Fibroblast of skin of right biceps (primary cell): ENCODE measurements at regions not wholly inside any gene's neighbourhood (a gene's known extent, or its start where the extent isn't known, plus 50 kb on each side); places are given as distances from the start of the nearest gene placed in this dataset.

Source experiments
- DNase-seq: peaks from one replicate; pipeline ENCODE4 v3.0.0-alpha.2; 2013

DNA sequence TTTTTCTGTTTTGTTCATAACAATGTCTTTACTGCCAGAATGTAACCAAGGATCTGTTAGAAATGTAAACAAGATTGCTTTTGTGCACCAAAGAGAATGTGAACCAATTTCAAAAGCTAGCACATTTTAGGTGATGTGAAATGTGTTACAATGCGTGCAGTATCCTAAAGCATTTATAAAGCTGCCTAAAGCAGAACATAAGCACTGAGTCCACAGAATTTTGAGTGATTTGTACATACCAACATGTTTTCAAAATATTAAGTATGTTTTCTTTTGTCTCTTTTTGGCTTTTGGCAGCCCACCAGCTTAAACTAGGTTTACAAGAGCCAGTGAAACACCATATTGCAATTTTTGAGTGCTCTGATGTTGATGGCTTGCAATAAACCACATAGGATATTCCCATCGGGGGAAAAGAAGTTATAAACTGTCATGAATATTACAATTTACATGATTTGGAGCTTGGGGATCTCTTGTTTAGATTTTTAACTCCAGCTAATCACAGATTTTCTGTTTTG lies 364.0 kb downstream of the ZIC1 start:
- DNase-seq = peak; percentile 22

GRCh38 chr3:147775411-147775810 lies 366.2 kb downstream of the ZIC1 start:
- no peak for DNase-seq

GRCh38 chr3:147775816-147776530 lies 366.8 kb downstream of the ZIC1 start:
- DNase-seq = peak; percentile 21

DNA sequence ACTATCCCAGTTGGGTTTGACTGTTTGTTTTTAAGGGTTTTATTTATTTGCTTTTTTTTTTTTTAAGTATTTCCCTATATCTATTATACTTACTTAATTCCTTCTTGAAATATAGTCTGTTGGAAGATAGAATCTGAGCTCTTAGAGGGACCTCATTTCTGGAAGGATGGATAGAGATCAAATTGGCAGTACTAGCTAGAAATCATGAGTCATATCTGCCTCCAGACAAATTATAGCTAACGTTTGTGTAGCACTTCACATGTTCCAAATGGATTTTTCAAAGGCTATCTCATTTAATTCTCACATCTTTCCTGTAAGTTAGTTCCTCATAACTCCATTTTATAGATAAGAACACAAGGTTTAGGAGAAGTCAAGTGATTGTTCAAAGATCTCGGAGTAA lies 384.7 kb downstream of the ZIC1 start:
- DNase-seq = peak; percentile 11

GRCh38 chr3:147794596-147794995 lies 385.4 kb downstream of the ZIC1 start:
- DNase-seq = no peak

DNA sequence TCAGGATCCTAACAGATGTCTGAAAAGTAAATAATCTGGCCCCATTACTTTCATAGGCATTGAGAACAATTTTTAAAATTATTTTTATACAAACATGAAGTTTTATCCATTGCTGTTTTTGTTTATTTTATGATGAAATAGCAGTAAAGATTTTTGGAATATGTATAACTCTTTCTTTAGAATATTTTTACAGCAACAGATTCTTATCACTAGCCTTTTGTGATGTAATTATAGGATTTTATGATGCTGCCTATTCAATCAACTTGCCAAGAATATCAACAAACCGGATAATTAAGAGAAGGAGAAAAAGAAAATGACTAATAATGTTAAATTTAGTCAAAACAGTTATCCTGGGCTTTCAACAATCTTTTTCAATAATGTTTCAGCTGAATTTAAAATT lies 386.3 kb downstream of the ZIC1 start:
- DNase-seq = no peak

DNA sequence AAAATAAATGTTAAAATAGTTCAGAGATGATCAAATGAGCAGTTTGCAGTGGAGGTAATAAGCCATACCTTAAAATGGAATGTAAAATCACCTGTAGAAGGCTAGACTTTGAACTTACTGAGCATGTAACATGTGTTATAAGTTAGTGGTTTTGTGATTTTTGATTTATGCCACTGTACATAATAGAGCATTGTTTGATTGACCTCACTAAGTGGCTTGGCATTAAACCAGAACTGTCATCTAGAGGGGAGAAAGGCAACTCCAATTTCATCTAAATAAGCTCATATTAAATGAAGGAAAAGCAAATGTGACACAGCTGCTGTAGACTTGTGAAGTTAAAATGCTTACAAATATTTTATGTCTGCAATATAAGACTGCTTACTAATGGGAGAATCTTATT lies 387.9 kb downstream of the ZIC1 start:
- DNase-seq = peak; percentile 5

- DNase-seq = no peak
Observed at GRCh38 chr3:147799601-147800000, 390.4 kb downstream of the ZIC1 start.

DNA sequence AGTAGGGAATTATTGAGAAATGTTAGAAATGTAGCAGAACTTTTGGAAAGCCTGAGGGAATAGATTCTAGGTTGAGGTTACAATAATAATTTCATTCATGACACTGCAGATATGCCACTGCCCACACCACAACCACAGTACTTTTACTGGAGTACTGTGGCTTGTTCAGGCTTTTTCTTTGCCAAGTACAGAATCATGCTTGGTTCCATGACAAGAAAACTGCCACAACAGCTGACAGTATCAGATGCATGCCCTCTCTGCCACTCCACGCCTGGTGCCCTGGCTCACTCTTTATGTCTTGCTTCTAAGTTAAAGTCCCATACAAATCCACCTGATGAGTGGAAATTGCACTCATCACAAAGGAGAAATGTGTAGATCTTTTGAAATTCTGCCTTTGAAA lies 398.6 kb downstream of the ZIC1 start:
- DNase-seq = no peak

GRCh38 chr3:147809206-147809605 lies 400.0 kb downstream of the ZIC1 start:
- DNase-seq = no peak

DNA sequence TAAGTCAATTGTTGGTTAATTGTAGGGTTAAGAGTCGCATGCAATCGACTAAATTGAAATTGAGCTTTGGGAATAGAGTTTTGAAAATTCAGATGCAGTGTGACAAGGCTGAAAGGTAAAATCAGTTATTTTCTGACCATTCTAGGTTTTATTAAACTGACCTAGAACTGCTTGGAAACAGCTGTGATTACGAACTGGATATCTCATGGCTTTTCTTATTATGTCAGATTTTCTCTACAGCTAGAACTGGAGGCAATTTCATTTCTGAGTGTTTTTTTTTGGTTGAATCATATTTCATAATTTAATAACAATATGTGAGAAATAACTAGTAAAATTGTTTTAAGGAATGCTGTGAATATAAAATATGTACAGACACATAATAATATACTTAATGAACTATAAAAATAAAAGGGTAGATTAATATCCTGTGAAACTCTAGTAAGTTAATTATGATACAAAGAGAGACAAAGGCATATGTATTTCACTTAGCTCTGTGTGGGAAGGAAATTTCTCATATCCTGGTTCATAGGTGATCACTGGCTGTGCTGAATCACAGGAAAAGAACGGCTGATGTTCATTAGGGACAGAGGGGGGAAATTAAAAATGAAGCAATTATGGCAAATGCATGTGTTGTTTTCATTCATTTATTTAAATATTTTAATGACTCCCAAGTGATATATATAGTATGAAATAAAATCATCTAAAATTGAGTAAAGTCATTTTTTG lies 403.2 kb downstream of the ZIC1 start:
- no peak for DNase-seq

DNA sequence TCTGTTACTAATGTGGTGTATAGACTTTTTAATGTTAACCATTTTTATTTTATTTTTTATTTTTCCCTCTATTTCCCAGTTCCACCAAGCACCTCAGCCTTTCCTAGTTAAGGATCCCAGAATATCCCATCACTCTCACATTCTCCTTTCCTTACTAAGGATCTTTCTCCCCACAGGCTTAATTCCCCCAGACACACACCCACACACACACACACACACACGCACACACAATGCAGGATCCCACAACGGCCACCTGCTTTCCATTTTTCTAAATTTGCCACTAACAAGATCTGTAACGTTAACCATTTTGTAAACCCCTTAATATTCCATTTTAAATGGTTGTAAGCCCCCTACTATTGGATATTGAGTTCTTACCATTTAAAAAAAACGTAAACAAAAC lies 404.1 kb downstream of the ZIC1 start:
- no peak for DNase-seq

DNA sequence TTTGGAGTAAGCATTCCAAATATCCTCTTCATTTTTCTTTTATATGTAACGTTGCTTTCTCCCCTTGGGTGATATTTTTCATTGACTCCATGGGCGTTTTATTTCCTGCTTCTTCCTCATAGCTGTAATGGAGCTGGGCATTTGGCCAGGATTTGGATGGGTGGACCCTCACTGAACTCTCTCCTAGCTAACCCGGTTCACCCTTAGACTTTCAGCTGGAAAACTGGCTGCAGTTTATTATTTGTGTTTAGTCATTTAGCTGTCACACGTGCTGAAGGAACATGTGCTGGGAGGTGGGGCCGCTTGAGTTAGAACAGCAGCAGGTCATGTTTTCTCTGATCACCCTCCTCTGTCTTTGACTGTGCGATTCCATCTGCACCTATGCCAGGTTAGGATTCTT lies 407.6 kb downstream of the ZIC1 start:
- DNase-seq = peak; percentile 45

GRCh38 chr3:147832611-147833010 lies 423.4 kb downstream of the ZIC1 start:
- DNase-seq = no peak

DNA sequence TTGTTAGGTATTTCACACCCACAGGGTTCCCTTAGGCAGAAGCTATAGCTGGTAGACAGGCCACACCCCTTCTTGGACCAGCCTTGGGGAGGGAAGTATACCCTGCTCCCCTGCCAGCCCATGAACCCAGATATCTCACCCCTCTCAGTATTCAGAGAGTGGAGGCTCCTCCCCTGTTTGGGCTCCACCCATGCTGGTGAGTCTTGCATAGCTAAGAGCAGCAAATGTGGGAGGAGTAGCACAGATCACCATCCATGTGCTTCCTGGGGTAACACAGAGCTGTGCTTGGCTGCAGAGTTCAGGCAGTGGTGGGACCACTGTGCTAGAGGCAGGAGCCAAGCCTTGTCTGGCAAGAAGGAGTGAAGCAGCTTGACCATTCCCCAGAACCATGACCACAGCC lies 427.2 kb downstream of the ZIC1 start:
- no peak for DNase-seq

DNA sequence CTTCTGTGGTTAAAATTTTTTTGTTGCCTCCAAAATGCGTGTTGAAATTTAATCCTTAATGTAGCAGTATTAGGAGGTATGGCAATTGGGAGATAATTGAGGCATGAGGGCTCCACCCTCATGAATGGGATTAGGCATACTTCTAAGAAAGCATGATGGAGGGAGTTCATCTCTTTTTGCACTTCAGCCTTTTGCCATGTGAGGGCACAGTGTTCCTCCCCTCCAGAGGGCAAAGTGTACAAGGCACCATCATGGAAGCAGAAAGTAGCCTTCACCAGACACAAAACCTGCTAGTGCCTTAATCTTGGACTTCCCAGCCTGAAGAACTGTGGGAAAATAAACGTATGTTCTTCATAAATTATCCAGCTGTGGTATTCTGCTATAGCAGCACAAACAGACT lies 429.5 kb downstream of the ZIC1 start:
- no peak for DNase-seq

- peak; percentile 19 for DNase-seq
Observed at GRCh38 chr3:147843331-147843730, 434.2 kb downstream of the ZIC1 start.

GRCh38 chr3:147846293-147846692 lies 437.1 kb downstream of the ZIC1 start:
- no peak for DNase-seq

DNA sequence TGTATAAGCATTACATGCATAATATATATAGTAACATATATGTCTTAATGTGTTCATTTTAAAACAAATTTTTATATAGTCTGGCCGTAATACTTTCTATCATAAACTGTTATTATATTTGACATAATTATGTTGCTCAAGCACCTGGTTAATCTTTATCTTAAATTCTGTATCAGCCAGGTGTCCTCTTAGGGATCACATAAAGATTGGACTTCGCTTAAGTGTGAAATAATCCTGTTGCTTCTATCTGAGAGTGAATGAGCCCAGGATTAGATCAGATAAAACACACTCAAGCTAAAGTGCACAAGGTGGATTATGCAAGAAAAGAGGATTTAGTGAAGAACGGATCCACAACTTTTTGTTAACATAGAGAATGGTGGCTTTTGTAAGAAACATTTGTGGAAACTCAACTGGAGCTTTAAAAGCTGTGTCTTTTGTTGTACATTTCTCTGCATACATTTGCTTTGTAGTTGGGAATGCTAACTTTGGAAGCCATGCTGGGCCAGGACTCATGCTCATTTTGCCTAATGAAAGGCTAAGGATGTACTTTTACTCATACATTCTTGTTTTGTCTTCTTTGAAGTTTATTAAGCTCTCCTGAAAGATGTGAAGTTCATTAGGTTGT lies 437.8 kb downstream of the ZIC1 start:
- no peak for DNase-seq

DNA sequence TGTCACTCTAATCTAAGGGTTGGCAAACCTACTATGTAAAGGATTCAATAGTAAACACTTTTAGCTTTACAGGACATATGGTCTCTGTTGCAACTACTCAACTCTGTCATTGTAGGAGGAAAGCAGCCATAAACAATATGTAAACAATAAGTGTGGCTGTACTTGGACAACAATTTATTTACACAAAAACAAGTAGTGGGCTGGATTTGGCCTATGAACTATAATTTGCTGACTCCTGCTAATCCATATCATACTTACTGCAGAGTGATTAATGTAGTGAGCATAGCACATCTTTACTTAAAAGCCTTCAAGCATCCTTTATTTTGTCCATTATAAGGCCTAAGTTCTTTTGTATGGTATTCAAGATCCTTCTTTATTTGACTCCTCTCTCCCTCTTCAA lies 441.9 kb downstream of the ZIC1 start:
- DNase-seq = no peak

DNA sequence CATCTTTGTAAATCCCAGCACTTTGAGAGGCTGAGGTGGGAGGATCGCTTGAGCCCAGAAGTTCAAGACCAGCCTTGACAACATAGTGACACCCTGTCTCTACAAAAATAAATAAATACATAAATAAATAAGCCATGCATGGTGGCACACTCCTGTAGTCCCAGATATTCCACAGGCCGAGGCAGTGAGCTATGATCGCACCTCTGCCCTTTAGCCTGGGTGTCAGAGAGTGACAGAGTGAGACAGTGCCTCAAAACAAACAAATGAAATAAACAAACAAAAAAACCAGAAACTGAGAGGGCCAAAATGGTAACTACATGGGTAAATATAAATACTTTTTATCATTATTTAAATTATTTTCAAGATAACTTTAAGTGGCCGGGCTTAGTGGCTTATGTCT lies 445.4 kb downstream of the ZIC1 start:
- no peak for DNase-seq

- no peak for DNase-seq
Observed at GRCh38 chr3:147864754-147865354, 455.7 kb downstream of the ZIC1 start.

GRCh38 chr3:147866561-147866960 lies 457.4 kb downstream of the ZIC1 start:
- no peak for DNase-seq

- no peak for DNase-seq
Observed at GRCh38 chr3:147872568-147872967, 463.4 kb downstream of the ZIC1 start.
